ENCODE measurements at regions not wholly inside any gene's neighbourhood (a gene's known extent, or its start where the extent isn't known, plus 50 kb on each side); places are given as distances from the start of the nearest gene placed in this dataset.

DNA sequence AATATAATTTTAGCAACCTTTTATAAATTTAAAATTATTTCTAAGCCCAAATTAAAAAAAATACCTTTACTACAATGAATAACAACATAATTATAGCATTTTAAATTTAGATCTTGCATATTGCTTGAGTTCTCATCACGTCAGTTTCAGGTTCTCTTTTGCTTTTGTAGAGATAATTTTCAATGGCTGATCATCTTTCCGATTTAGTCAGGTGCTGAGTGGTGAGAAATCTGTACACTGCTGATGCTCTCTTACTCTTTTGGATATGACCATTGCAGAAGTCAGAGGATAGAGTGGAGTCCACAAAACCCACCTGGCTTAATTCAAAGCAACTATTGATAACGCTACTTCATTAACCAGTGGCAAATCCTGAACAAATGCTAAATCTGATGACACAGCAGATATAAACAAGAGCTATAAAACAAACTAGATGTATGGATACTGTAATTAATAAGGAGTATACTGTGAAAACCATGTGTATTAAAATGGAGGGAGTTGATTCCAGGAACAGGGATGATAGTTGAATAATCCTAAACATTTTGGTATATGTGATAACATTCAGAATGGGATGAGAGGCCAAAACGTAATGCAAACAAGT lies 394.8 kb downstream of the CSNK1G3 start:
- no peak for DNase-seq

GRCh38 chr5:123885081-123885480 lies 373.1 kb downstream of the CSNK1G3 start:
- DNase-seq = no peak

- no peak for DNase-seq
These were observed 371.0 kb downstream of the CSNK1G3 start for GRCh38 chr5:123882965-123883345.

DNA sequence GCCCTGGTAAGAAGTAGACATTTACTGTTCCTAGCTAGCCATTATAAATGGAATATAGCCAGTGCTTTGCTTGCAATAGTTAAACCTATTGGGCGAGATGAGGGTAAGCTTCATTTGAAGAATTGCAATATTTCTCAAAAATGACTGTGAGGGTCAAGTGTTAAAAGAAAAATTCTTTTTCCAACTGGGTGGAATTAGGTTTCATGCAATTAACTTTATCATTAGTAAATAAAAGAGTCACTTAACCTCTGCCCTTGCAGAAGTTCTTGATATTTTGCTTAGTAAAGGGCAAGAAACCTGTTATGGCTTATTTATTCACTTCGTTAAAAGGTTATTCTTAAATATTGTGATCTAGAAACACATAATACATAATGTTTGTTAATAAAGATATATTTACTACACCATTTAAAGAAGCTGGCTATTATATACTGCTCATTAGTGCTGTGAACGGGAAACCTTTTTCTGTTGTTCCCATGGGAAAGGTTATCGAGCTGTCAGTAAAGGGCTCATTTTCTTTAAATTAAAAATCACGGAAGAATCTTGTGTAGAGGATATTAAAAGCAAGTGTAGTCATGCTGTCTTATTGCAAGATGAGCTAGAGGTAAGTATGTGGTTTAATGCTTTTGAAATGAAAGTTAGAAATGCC lies 370.5 kb downstream of the CSNK1G3 start:
- DNase-seq = no peak

DNA sequence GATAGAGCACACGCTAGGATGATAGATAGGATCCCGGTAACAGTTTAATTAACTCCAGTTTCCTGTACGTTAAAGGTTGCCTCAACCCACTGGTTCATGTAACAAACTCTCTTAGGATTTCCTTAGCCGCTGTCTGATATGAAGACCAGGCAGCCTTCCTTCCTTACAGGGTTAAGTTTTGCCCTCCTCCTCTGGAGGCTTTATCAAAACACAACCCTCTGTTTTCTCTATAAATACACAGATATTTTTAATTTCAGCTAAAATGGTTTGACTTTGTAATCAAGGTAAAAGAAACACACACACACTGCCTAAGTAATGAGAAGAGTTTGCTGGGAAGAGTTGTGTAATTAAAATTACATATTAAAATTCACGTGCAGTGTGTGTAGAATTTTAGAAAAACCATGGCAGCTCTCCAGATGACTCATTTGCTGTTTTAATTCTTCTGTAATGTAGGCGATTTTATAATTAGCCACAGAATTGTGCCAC lies 369.8 kb downstream of the CSNK1G3 start:
- no peak for DNase-seq

GRCh38 chr5:123880875-123881274 lies 368.9 kb downstream of the CSNK1G3 start:
- no peak for DNase-seq

DNA sequence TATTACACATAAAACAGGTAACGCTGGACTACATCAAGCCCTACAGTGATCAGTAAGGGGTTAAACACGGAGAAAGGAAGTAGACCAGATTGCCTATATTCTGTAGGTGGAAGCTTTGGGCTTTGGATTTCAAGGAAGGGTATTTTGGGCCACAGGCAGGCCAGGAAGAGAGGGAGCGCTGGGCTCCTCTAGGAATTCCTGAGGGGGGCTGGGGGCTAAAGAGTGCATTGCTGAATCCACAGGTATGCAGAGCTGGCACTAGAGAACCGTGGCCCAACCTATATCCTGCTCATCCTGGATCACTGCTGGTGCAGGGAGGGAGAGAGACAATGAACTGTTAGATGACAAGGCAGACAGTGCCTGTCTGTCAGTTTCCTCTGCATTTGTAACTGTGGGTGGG lies 367.1 kb downstream of the CSNK1G3 start:
- no peak for DNase-seq

DNA sequence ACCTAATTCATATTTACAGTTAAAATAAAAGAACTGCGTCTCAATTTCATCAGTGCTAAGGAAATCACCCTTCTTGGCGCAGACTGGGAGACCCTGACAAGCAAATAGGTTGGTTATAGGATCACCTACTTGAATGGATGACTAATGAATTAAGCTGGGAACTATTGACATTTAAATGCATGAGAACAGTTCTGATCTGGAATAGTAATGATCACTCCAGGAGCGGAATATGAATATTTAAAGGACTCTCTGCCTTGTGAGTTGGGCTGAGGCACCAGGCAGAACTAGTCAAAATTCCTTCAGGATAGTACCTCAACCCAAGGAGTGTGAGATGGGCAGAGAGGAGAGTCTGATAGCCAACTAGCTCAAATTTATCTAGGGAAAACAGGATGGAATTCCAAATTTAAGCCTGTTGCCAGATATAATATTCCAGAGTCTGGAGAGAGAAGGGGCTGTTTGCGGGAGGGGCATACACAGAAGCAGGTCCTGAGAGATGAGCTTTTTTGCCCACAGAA lies 364.4 kb downstream of the CSNK1G3 start:
- DNase-seq = no peak

- DNase-seq = no peak
These were observed 363.7 kb downstream of the CSNK1G3 start for GRCh38 chr5:123875561-123876275.

DNA sequence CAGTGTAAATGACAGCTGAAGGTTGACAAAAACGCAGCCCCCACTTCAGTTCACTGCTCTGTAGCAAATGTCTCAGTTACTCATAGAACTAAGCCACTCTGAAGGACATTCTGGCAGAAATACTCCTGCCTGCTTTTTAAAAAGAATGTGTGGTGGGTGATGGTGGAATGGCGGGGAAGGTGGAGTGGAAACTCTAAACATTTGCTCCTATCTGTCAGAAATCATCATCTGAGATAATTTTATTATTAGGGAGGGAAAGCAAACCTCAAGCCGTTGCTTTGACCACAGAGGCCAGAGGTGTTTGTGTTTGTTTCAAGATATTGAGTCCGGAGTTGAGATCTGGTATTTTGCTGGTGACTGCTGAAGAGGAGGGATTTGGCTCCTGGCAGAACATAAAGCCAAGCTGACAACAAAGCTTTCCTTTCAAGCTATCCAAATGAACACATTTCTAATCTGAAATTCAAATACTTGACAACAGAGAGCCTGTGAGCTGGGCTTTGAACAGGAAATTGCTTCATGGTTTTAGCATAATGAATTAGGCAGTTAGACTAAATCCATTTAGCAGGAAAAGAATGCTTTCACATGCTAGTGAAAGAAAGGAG lies 362.7 kb downstream of the CSNK1G3 start:
- DNase-seq = no peak

DNA sequence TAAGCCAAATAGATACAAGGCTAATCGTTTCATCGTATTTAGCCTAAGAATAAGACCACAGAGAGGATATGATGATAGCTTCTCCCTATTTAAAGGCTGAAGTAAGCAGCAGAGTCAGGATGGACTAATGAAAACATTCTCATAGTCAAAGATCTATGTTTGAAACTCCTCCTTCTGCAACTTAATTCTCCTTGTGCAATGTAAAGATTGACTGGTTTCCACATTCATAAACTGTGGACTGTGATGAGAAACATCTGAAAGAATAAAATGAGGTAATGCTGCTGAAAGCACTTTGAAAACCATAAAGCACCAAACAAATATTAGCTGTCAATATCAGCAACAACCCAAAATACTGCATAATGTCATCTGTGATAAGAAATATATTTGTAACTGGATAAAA lies 361.9 kb downstream of the CSNK1G3 start:
- DNase-seq = no peak

DNA sequence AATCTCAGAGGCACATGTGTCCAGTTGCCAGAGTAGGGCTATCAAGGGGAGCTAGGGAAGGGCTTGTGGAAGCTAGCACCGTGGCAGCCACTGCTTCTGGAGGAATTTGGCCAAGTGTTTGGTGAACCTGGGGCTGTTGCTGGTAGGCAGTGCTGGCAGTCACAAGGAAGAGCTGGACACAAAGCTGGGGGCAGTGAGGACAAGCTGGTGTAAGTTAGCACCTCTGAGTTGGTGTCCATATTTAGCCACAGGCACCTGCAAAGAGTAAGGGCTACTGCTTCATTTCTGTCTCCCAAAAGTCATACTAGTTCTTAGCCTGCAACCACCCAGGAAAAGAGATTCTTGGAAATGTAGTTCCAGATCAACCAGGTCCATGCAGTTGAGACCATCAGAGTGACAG lies 359.4 kb downstream of the CSNK1G3 start:
- DNase-seq = no peak

DNA sequence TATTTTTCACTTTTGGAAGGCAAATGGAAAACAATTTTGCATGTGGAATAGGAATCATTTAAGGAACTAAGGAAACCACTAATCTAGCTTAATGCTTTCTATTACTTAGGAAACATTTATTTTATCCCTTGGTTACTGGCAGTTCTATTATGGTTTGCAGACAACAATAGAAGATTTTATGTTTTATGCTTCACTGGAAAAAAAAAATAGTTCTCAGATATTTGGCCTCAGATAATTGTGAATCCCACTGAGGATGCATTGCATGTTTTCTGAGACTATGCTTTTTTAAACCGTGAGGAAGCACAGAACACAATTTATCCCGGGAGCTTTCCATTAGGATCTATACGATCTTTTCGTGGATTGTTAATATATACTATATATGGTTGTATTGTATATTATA lies 356.9 kb downstream of the CSNK1G3 start:
- no peak for DNase-seq

GRCh38 chr5:123868267-123868666 lies 356.3 kb downstream of the CSNK1G3 start:
- DNase-seq = peak; percentile 16

- DNase-seq = no peak
These were observed 353.7 kb downstream of the CSNK1G3 start for GRCh38 chr5:123865641-123866040.

DNA sequence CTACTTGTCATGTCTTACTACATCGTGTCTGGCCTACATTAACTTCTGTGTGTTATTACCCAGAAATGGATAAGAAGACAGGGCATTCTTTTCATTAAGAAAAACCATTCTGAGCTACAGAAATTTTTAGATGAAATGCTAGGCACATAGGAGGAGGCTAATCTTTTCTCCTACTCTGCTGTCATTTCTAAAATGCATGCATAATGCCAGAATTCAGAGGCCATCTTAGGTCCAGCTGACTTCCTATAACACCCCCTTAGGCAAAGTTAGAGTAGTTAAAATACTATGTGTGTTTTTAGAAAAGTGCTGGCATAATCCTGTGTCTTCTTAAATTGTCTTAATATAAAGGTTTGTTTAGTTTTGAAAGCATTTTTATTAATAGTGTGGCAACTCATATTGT lies 352.6 kb downstream of the CSNK1G3 start:
- DNase-seq = no peak

GRCh38 chr5:123858938-123859337 lies 347.0 kb downstream of the CSNK1G3 start:
- no peak for DNase-seq

- DNase-seq = no peak
These were observed 344.8 kb downstream of the CSNK1G3 start for GRCh38 chr5:123856766-123857165.

- peak; percentile 8 for DNase-seq
These were observed 343.6 kb downstream of the CSNK1G3 start for GRCh38 chr5:123855609-123856008.

- DNase-seq = no peak
These were observed 333.6 kb downstream of the CSNK1G3 start for GRCh38 chr5:123845356-123846100.

GRCh38 chr5:123844873-123845272 lies 332.9 kb downstream of the CSNK1G3 start:
- no peak for DNase-seq

DNA sequence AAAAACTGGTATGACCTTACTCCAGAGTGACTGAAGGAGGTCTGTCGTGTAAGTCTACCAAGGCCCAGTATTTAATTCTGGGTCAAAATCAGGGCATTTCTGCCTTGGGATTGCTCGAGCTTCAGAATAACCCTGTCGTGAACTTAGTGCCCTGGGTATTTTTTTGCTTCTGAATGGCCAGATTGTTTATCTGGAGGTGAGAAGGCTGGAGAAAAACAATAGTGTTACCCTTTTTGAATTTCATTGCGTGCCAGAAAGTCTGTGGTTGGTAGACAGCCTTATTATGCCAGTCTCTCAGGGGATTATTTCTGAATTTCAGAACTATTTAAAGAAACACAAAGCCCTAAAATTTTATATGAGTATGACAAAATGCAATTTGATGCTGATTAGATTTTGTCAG lies 323.4 kb downstream of the CSNK1G3 start:
- no peak for DNase-seq

DNA sequence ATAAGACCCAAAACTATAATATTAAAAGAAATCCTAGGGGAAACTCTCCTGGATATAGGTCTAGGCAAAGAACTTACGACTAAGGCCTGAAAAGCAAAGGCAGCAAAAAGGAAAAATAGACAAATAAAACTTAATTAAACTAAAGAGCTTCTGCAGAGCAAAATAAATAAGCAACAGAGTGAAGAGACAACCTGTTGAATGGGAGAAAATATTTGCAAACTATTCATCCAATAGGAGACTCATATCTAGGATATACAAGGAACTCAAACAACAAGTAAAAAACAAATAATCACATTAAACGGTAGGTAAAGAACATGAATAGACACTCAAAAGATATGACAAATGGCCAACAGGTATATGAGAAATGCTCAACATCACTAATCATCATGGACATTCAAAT lies 318.6 kb downstream of the CSNK1G3 start:
- no peak for DNase-seq

Measured in NCI-H2107 (cell line).